ENCODE measurements at regions not wholly inside any gene's neighbourhood (a gene's known extent, or its start where the extent isn't known, plus 50 kb on each side); places are given as distances from the start of the nearest gene placed in this dataset.
A peak's percentile ranks its signal among the peaks of the same experiment; 100 is the strongest.

- no peak for DNase-seq
Observed at GRCh38 chr9:95653246-95653645, 136.5 kb upstream of the PTCH1 start.

GRCh38 chr9:95650720-95651119, 133.9 kb upstream of the PTCH1 start:
- DNase-seq, result no peak

DNA sequence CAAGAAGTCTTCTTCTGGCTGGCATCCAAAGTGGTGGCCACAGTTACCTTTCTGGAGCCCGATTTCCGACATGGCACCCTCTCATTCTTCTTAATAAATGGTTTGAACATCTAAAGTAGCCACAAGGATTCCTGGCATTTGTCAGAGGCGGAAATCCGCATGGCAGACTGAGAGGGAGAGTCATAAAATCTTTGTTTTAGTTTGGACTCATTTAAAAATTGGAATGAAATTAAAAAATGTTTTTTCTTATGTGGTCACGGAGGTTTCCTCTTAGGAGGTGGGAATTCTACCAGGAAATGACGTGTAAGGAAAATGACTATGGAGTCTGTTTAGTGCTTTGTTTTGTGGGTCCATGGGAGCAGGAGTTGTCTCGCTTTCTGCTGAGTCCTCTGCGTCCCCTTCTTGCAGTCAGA, 133.0 kb upstream of the PTCH1 start:
- DNase-seq, result no peak

DNA sequence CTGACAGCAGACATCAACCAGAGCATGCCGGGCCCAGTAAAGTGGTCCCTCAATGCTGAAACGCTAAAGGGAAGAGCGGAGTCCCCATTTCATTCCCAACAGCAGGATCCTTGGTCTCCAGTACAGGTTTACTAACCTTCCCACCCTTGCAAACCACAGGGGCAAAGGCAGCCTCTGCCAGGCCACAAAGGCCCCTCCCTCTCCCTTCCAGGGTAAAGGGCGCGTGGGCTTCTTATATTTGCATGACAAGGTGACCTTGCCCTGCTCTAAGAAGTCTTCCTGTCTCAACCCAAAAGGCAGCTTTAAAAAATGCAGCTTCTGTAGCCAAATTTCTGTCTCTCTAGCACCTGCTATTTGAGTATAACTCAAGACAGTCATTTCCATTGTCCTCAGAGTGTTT, 131.5 kb upstream of the PTCH1 start:
- DNase-seq, result no peak

DNA sequence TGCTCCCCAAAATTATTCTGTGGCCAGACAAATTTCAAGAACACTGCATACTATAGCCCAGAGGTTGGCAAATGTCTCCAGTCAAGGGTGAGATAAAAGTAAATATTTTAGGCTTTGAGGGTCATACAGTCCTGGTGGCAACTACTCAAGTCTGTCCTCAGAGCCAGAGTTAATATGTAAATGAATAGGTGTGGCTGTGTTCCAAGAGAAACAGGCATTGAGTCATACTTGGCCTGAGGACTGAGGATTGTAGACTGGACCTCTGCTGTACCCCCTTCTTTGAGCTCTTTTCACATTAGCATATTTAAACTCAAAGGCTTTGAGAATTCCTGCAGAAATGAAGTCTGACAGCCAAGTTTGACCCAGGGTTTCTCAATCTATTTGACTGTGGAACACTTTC, 129.2 kb upstream of the PTCH1 start:
- DNase-seq, result no peak

GRCh38 chr9:95645579-95645978, 128.8 kb upstream of the PTCH1 start:
- DNase-seq, result no peak

GRCh38 chr9:95644377-95644776, 127.6 kb upstream of the PTCH1 start:
- no peak for DNase-seq

- DNase-seq, result no peak
Observed at GRCh38 chr9:95643619-95644018, 126.8 kb upstream of the PTCH1 start.

DNA sequence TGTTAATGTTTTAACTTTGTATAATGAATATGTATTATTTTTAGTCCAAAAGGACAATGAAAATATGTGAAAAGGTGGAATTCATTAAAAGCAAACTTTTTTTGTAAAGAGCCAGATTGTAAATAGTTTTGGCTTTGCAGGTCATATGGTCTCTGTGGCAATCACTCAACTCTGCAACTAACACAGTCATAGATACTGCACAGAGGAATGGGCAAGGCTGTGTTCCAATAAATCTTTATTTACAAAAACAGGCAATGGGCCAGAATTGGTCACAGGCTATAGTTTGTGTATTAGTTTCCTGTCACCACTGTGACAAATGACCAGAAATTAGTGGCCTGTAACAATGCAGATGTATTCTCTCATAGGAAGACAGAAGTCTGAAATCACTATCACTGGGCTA, 125.4 kb upstream of the PTCH1 start:
- no peak for DNase-seq

GRCh38 chr9:95641586-95641985, 124.8 kb upstream of the PTCH1 start:
- DNase-seq, result no peak

DNA sequence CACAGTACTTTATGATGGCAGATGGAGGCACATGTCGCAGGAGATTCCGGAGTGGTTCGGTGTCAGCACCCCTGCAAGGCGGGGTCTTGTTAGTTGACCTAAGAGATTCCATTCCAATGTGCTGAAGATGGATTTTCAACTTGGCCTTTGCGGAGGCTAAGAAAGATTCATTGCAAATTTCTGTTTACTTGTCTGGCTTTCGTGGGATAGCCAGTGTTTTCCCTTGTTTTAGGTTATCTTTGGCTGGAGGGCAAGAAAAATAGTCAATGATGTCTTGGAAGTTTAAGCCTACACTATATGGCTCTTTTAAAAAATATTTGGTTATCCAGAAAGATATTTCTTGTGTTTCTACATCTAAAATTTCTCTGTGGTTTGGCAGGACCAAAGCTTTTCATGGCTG, 123.6 kb upstream of the PTCH1 start:
- no peak for DNase-seq

- no peak for DNase-seq
Observed at GRCh38 chr9:95635986-95636671, 119.4 kb upstream of the PTCH1 start.

DNA sequence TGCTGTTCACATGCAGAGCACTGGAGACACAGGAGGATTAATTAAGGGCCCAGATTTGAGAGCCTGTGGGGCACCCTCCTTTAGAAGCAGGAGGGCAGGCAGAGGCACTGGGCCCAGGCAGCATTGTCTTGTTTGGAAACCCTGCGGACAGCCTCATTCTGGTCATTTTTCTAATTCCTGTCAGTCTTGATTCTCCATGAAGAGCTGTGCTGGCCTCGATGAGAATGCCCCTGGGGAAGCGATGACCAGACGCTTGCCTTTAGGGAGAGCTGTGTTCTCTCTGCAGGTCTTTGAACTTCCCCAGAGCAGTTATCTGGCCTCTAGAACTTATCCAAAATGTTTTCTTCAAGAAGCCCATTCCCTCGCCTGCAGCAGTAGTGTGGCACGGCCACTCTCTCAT, 117.8 kb upstream of the PTCH1 start:
- DNase-seq, result no peak

DNA sequence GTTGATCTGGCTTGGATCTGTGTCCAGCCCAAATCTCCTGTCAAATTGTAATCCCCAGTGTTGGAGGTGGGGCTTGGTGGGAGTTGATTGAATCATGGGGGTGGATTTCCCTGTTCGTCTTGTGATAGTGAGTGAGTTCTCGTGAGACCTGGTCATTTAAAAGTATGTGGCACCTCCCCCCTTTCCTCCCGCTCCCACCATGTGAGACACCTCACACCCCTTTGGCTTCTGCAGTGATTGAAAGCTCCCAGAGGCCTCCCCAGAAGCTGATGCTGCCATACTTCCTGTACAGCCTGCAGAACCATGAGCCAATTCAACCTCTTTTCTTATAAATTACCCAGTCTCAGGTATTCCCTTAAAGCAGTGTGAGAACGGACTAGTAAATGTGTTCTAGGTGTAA, 117.3 kb upstream of the PTCH1 start:
- DNase-seq, result no peak

- DNase-seq, result no peak
Observed at GRCh38 chr9:95629585-95629984, 112.8 kb upstream of the PTCH1 start.

- no peak for DNase-seq
Observed at GRCh38 chr9:95627802-95628201, 111.0 kb upstream of the PTCH1 start.

GRCh38 chr9:95626885-95627558, 110.3 kb upstream of the PTCH1 start:
- peak; percentile 33 for DNase-seq

DNA sequence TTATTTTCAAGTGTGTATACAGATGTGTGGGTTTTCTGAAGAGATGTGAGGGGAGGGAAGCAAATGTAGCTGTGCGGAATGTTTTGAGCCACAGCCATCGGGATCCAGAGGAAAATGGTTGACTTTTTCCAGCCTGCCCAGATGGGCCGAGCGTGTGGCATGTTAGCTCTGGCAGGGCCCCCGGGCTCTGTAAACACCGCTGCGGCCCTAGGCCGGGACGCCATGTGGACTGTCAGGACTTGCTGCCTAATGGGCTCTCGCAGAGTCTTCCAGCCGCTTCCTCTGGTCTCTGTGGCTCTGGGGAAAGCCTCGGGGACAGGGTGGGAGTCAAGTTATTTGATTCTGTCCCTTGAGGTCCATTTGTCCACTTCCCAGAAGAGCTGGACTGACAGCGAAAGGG, 109.6 kb upstream of the PTCH1 start:
- DNase-seq, result no peak

DNA sequence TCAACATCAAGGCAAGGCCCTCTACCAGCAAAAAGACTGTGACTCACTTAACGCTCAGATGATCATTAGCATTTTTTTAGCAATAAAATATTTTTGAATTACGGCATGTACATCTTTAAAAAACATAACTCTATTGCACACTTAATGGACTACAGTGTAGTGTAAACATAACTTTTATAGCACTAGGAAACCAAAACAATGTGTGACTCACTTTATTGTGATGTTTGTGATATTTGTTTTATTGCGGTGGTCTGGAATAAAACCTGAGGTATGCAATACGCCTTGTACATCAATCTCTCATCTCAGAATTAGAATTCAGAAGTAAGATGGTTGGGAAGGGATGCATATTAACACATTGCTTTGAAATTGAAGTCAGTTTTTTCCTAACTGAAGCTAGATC, 106.9 kb upstream of the PTCH1 start:
- no peak for DNase-seq

GRCh38 chr9:95620722-95621121, 104.0 kb upstream of the PTCH1 start:
- DNase-seq, result no peak

GRCh38 chr9:95620314-95620713, 103.5 kb upstream of the PTCH1 start:
- DNase-seq, result no peak

DNA sequence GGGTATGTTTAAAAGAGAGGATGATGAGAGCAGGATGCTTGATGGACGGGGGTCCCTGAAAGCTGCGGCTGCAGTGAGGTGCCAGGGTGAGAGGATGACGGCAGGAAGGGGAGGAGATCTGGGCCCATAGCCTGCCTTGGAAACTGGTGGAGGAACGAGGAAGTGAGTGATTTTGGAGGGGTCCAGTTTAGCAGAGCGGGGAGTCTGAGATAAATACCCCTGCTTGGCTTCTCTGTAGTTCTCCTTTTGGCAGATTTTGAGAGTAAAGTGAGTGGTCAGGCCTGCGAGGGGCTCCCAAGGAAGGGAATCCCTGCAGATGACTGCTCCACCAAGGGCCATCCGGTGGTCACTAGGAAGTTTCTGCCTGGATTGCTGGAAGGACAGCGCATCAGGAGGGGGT, 98.5 kb upstream of the PTCH1 start:
- DNase-seq, result no peak

DNA sequence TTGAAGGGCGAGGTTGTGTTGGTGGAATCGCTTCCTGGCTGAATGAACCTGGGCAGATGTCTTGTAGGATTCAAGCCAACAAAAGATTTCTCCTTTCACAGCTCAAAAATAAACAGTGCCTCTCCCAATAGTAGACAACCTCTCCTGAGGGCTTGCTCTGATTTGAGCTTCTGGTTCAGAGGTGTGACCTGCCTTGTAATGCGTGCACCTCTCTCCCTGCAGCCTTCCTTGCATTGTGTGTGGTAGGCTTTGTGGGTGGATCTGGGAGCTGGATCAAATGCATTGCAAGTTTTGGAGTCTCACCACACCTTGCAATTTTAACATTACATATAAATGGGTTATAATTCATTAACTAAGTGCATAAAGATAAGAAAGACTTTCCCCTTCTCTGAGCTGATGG, 96.9 kb upstream of the PTCH1 start:
- DNase-seq, result no peak

GRCh38 chr9:95611354-95611753, 94.6 kb upstream of the PTCH1 start:
- no peak for DNase-seq
